DOHH2 (cell line): ENCODE measurements at regions not wholly inside any gene's neighbourhood (a gene's known extent, or its start where the extent isn't known, plus 50 kb on each side); places are given as distances from the start of the nearest gene placed in this dataset.

Source experiments
- H3F3A ChIP-seq: fragments of 200-600 bp; sonication (generic), shearing (Covaris generic); 2 replicates; pipeline ENCODE4 v1.6.0; 2016; ENCODE audit warnings: antibody characterized with exemption, mild to moderate bottlenecking; ENCODE audit not compliant: control insufficient read depth, insufficient read depth
- H3K27ac ChIP-seq: fragments of 200-600 bp; sonication (generic); 2 replicates; pipeline ENCODE4 v1.5.1; 2014; ENCODE audit warnings: low read depth, mild to moderate bottlenecking, low read length, moderate library complexity
- H3K27me3 ChIP-seq: fragments of 200-600 bp; sonication (generic); 2 replicates; pipeline ENCODE4 v1.6.1; 2014; ENCODE audit warnings: mild to moderate bottlenecking, low read length, mixed read lengths; ENCODE audit not compliant: control insufficient read depth
- H3K36me3 ChIP-seq: fragments of 200-600 bp; sonication (generic); 2 replicates; pipeline ENCODE4 v1.6.1; 2014; ENCODE audit warnings: mild to moderate bottlenecking, low read length, moderate library complexity, mixed read lengths; ENCODE audit not compliant: control insufficient read depth
- H3K4me1 ChIP-seq: fragments of 200-600 bp; sonication (generic); 2 replicates; pipeline ENCODE4 v1.6.1; 2014; ENCODE audit warnings: mild to moderate bottlenecking, low read length, mixed read lengths; ENCODE audit not compliant: control insufficient read depth
- H3K4me2 ChIP-seq: fragments of 200-600 bp; sonication (generic); 2 replicates; pipeline ENCODE4 v1.6.0; 2014; ENCODE audit warnings: mild to moderate bottlenecking, low read length, moderate library complexity
- H3K4me3 ChIP-seq: fragments of 200-600 bp; sonication (generic); 2 replicates; pipeline ENCODE4 v1.5.1; 2014; ENCODE audit warnings: mild to moderate bottlenecking, low read length, mixed read lengths
- H3K79me2 ChIP-seq: fragments of 200-600 bp; sonication (generic); 2 replicates; pipeline ENCODE4 v1.6.1; 2014; ENCODE audit warnings: mild to moderate bottlenecking, low read length, mixed read lengths; ENCODE audit not compliant: control insufficient read depth
- H3K9me2 ChIP-seq: fragments of 200-600 bp; sonication (generic); replicated peaks from 2 replicates; pipeline ENCODE4 v1.6.1; 2014; ENCODE audit warnings: mild to moderate bottlenecking, low read length, mixed read lengths; ENCODE audit not compliant: control insufficient read depth
- H3K9me3 ChIP-seq: fragments of 200-600 bp; sonication (generic); 2 replicates; pipeline ENCODE4 v1.6.1; 2014; ENCODE audit warnings: antibody characterized with exemption, low read length, mixed read lengths; ENCODE audit not compliant: control insufficient read depth, insufficient read depth
- H4K20me1 ChIP-seq: fragments of 200-600 bp; sonication (generic); 2 replicates; pipeline ENCODE4 v1.6.0; 2014; ENCODE audit warnings: low read depth, mild to moderate bottlenecking, antibody characterized with exemption, low read length, moderate library complexity; ENCODE audit not compliant: control insufficient read depth, insufficient read depth
- CTCF ChIP-seq: fragments of 200-600 bp; sonication (generic); IDR thresholded peaks from one replicate; pipeline ENCODE4 v1.5.1; 2014; ENCODE audit warnings: antibody characterized with exemption, mild to moderate bottlenecking, low read depth, low read length; ENCODE audit not compliant: poor library complexity, severe bottlenecking
- EZH2phosphoT487 ChIP-seq: fragments of 200-600 bp; sonication (generic); IDR thresholded peaks from 2 replicates; pipeline ENCODE4 v1.6.1; 2017; ENCODE audit warnings: borderline replicate concordance, mild to moderate bottlenecking, antibody characterized with exemption, low read length, moderate library complexity, mixed read lengths

DNA sequence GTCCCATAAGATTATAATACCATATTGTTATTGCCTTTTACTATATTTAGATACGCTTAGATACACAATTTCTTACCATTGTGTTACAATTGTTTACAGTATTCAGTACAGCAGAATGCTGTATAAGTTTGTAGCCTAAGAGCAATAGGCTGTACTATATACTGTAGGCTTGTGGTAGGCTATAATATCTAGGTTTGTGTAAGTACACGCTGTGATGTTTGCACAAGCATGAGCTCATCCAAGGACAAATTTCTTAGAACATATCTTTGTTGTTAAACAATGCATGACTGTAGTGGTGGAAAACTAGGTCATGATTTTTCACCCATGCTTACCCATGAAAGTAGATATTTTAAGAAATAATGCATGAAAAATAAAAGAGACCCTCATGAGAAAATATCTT, 509.4 kb upstream of the CDH18 start:
- TF ChIP-seq EZH2phosphoT487 (no peak), CTCF (no peak)
- H4K20me1 ChIP-seq: no peaks in the 10 kb centered on the region
- H3K36me3 ChIP-seq: no peaks in the 10 kb centered on the region
- H3K9me2 ChIP-seq: 0 out of 2 replicates have a peak, but pooled peaks cover 3% of the 10 kb centered on the region
- no peaks in the 10 kb centered on the region for H3K27me3 ChIP-seq
- no peaks in the 10 kb centered on the region for H3F3A ChIP-seq
- no peak overlapping the region for H3K4me2 ChIP-seq
- no peaks in the 10 kb centered on the region for H3K9me3 ChIP-seq
- no peaks in the 10 kb centered on the region for H3K4me1 ChIP-seq
- H3K4me3 ChIP-seq: no peak overlapping the region
- no peak overlapping the region for H3K27ac ChIP-seq
- no peaks in the 10 kb centered on the region for H3K79me2 ChIP-seq

DNA sequence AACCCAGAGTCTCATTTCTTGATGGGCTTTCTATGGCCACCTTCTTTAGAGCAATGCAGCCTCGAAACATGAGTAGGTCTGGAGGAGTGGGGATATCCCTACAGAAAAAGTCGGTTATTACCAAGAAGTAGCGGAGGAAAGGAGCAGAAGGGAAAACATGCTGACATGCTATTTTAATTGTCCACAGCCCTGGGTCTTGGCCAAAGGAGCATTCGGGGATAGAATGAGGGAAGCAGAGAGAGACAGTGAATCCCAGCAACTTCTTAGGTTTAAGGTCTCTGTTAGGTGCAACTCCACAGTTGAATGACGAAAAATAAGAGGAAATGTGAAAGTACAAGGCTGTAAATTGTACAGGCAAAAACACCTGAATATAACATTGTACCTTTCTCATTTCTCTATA, 506.7 kb upstream of the CDH18 start:
- Histone ChIP-seq H4K20me1 (no peaks in the 10 kb centered on the region), H3K36me3 (no peaks in the 10 kb centered on the region), H3K4me2 (no peak overlapping the region), H3K4me3 (no peak overlapping the region), H3K9me3 (no peaks in the 10 kb centered on the region), H3K79me2 (no peaks in the 10 kb centered on the region), H3K9me2 (no peaks in the 10 kb centered on the region), H3K27ac (no peak overlapping the region), H3F3A (no peaks in the 10 kb centered on the region), H3K27me3 (no peaks in the 10 kb centered on the region), H3K4me1 (no peaks in the 10 kb centered on the region)
- TF ChIP-seq EZH2phosphoT487 (no peak), CTCF (no peak)

- Histone ChIP-seq H3K36me3 (no peaks in the 10 kb centered on the region), H3F3A (no peaks in the 10 kb centered on the region), H3K27me3 (no peaks in the 10 kb centered on the region), H3K9me3 (no peaks in the 10 kb centered on the region), H3K4me3 (no peak overlapping the region), H3K27ac (no peak overlapping the region), H3K9me2 (no peaks in the 10 kb centered on the region), H3K4me1 (no peaks in the 10 kb centered on the region), H3K79me2 (no peaks in the 10 kb centered on the region), H3K4me2 (no peak overlapping the region), H4K20me1 (no peaks in the 10 kb centered on the region)
- TF ChIP-seq CTCF: no peak
- TF ChIP-seq EZH2phosphoT487: no peak
Measured at GRCh38 chr5:20486826-20487225, 498.8 kb upstream of the CDH18 start.

- TF ChIP-seq CTCF (no peak), EZH2phosphoT487 (no peak)
- Histone ChIP-seq H3K4me2 (no peak overlapping the region), H3K27ac (no peak overlapping the region), H3K9me2 (no peaks in the 10 kb centered on the region), H3K27me3 (no peaks in the 10 kb centered on the region), H3K36me3 (no peaks in the 10 kb centered on the region), H3K4me3 (no peak overlapping the region), H3K4me1 (no peaks in the 10 kb centered on the region), H3F3A (no peaks in the 10 kb centered on the region), H3K9me3 (no peaks in the 10 kb centered on the region), H3K79me2 (no peaks in the 10 kb centered on the region), H4K20me1 (no peaks in the 10 kb centered on the region)
Measured at GRCh38 chr5:20476016-20476415, 488.0 kb upstream of the CDH18 start.
